ENCODE measurements at regions not wholly inside any gene's neighbourhood (a gene's known extent, or its start where the extent isn't known, plus 50 kb on each side); places are given as distances from the start of the nearest gene placed in this dataset.

DNA sequence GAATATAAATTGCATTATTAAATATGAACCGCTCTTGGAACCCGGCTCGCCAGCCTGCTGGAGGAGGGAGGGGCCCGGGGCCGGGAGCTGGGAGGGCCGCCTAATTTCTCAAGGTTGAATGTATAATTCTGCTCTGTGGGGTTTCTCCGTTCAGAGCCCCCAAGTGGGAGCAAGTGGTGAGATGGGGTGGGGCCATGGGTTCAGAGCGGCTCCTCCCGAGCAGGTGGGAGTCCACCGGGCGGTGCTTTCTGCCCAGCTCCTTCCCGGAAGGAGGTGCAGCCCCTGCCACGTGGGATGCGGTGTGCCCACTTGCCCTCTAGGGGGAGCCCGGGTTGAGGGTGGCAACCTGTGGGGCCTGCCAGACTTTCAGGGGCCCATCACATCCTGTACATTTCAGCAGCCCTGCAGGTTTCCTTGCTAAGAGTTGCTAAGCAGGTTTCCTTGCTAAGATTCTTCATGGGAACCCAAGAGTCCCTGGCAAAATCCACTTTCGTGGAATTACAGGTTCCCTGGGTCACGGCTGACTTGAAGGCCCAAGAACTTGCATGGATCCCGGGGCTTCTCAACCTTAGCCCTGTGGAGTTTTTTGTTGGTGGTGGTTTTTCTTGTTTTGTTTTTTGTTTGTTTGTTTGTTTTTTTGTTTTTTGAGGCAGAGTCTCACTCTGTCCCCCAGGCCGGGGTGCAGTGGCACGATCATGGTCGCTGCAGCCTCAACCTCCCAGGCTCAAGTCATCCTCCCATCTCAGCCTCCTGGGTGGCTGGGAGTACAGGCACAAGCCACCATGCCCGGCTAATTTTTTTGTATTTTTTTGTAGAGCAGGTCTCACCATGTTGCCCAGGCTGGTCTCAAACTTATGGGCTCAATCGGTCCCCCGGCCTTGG, 196.7 kb upstream of the GSE1 start (continued):
- TF ChIP-seq, protein P1, sequence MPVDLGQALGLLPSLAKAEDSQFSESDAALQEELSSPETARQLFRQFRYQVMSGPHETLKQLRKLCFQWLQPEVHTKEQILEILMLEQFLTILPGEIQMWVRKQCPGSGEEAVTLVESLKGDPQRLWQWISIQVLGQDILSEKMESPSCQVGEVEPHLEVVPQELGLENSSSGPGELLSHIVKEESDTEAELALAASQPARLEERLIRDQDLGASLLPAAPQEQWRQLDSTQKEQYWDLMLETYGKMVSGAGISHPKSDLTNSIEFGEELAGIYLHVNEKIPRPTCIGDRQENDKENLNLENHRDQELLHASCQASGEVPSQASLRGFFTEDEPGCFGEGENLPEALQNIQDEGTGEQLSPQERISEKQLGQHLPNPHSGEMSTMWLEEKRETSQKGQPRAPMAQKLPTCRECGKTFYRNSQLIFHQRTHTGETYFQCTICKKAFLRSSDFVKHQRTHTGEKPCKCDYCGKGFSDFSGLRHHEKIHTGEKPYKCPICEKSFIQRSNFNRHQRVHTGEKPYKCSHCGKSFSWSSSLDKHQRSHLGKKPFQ (CRISPR knock-in tag; IDR thresholded peaks at IDR 0.05; ENCODE audit: insufficient replicate concordance): no peak
- TF ChIP-seq, protein P2, sequence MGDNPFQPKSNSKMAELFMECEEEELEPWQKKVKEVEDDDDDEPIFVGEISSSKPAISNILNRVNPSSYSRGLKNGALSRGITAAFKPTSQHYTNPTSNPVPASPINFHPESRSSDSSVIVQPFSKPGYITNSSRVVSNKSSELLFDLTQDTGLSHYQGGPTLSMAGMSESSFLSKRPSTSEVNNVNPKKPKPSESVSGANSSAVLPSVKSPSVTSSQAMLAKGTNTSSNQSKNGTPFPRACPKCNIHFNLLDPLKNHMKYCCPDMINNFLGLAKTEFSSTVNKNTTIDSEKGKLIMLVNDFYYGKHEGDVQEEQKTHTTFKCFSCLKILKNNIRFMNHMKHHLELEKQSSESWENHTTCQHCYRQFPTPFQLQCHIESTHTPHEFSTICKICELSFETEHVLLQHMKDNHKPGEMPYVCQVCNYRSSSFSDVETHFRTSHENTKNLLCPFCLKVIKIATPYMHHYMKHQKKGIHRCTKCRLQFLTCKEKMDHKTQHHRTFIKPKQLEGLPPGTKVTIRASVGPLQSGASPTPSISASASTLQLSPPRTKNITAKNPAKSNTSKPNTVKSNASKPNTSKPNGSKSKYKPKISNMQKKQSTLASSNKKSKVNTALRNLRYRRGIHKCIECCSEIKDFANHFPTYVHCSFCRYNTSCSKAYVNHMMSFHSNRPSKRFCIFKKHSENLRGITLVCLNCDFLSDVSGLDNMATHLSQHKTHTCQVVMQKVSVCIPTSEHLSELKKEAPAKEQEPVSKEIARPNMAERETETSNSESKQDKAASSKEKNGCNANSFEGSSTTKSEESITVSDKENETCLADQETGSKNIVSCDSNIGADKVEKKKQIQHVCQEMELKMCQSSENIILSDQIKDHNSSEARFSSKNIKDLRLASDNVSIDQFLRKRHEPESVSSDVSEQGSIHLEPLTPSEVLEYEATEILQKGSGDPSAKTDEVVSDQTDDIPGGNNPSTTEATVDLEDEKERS (CRISPR knock-in tag; IDR thresholded peaks at IDR 0.05): no peak
- TF ChIP-seq, protein P3, sequence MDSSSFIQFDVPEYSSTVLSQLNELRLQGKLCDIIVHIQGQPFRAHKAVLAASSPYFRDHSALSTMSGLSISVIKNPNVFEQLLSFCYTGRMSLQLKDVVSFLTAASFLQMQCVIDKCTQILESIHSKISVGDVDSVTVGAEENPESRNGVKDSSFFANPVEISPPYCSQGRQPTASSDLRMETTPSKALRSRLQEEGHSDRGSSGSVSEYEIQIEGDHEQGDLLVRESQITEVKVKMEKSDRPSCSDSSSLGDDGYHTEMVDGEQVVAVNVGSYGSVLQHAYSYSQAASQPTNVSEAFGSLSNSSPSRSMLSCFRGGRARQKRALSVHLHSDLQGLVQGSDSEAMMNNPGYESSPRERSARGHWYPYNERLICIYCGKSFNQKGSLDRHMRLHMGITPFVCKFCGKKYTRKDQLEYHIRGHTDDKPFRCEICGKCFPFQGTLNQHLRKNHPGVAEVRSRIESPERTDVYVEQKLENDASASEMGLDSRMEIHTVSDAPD (CRISPR knock-in tag; IDR thresholded peaks at IDR 0.05): no peak
- TF ChIP-seq ZBTB3 (CRISPR knock-in tag; IDR thresholded peaks at IDR 0.05; ENCODE audit: borderline replicate concordance, low read depth): no peak
- TF ChIP-seq MED8 (CRISPR knock-in tag; IDR thresholded peaks at IDR 0.05; ENCODE audit: insufficient replicate concordance): no peak
- no peak for TF ChIP-seq GATAD1 (CRISPR knock-in tag; IDR thresholded peaks at IDR 0.05)
- TF ChIP-seq, protein P4, sequence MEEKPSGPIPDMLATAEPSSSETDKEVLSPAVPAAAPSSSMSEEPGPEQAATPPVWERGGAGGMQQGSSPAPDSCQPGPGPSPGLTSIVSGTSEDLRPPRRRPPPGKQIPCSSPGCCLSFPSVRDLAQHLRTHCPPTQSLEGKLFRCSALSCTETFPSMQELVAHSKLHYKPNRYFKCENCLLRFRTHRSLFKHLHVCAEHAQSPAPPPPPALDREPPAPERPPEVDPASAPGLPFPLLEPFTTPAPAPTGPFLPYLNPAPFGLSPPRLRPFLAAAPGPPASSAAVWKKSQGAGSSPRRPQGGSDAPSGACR (CRISPR knock-in tag; IDR thresholded peaks at IDR 0.05): no peak
- TF ChIP-seq FIP1L1 (IDR thresholded peaks at IDR 0.05; ENCODE audit: borderline replicate concordance, insufficient read depth, low read depth, low read length): no peak
- TF ChIP-seq, protein P5, sequence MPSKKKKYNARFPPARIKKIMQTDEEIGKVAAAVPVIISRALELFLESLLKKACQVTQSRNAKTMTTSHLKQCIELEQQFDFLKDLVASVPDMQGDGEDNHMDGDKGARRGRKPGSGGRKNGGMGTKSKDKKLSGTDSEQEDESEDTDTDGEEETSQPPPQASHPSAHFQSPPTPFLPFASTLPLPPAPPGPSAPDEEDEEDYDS (CRISPR knock-in tag; IDR thresholded peaks at IDR 0.05): no peak
- no peak for TF ChIP-seq TEAD2 (CRISPR knock-in tag; IDR thresholded peaks at IDR 0.05)
- no peak for TF ChIP-seq HMG20B (CRISPR knock-in tag; conservative IDR thresholded peaks at IDR 0.05)
- TF ChIP-seq, protein P6, sequence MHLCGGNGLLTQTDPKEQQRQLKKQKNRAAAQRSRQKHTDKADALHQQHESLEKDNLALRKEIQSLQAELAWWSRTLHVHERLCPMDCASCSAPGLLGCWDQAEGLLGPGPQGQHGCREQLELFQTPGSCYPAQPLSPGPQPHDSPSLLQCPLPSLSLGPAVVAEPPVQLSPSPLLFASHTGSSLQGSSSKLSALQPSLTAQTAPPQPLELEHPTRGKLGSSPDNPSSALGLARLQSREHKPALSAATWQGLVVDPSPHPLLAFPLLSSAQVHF (CRISPR knock-in tag; IDR thresholded peaks at IDR 0.05): no peak
- 0 out of 2 replicates have a peak, but pooled peaks have one; percentile 15 for TF ChIP-seq SP4 (CRISPR knock-in tag; IDR thresholded peaks at IDR 0.05)
- TF ChIP-seq, protein P7, sequence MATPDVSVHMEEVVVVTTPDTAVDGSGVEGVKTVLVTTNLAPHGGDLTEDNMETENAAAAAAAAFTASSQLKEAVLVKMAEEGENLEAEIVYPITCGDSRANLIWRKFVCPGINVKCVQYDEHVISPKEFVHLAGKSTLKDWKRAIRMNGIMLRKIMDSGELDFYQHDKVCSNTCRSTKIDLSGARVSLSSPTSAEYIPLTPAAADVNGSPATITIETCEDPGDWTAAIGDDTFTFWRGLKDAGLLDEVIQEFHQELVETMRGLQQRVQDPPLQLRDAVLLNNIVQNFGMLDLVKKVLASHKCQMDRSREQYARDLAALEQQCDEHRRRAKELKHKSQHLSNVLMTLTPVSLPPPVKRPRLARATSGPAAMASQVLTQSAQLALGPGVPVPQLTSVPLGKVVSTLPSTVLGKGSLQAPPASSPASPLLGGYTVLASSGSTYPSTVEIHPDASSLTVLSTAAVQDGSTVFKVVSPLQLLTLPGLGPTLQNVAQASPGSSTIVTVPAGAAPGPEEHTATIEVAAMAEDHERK (CRISPR knock-in tag; IDR thresholded peaks at IDR 0.05; ENCODE audit: low read depth): no peak
- TF ChIP-seq, protein P8, sequence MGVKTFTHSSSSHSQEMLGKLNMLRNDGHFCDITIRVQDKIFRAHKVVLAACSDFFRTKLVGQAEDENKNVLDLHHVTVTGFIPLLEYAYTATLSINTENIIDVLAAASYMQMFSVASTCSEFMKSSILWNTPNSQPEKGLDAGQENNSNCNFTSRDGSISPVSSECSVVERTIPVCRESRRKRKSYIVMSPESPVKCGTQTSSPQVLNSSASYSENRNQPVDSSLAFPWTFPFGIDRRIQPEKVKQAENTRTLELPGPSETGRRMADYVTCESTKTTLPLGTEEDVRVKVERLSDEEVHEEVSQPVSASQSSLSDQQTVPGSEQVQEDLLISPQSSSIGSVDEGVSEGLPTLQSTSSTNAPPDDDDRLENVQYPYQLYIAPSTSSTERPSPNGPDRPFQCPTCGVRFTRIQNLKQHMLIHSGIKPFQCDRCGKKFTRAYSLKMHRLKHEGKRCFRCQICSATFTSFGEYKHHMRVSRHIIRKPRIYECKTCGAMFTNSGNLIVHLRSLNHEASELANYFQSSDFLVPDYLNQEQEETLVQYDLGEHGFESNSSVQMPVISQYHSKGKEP (CRISPR knock-in tag; IDR thresholded peaks at IDR 0.05): no peak
- 0 out of 2 replicates have a peak, but pooled peaks have one; percentile 32 for TF ChIP-seq HNRNPL (IDR thresholded peaks at IDR 0.05; ENCODE audit: low read depth, low read length)
